HepG2 (cell line): ENCODE measurements at regions not wholly inside any gene's neighbourhood (a gene's known extent, or its start where the extent isn't known, plus 50 kb on each side); places are given as distances from the start of the nearest gene placed in this dataset.

Experiments used
- CREB1 ChIP-seq, 2 experiments: fragments of 450-650 bp in 1 of 2; IDR thresholded peaks; 2 replicates each; pipeline ENCODE4 v1.6.1; 2016 to 2017; ENCODE audit warnings: control low read depth in 1 of 2, mild to moderate bottlenecking in 1 of 2, missing compliant biosample characterization in 1 of 2, missing genetic modification characterization in 1 of 2
- DRAP1 ChIP-seq: IDR thresholded peaks from 2 replicates; pipeline ENCODE4 v1.6.1; 2016; ENCODE audit warnings: missing genetic modification reagents, missing compliant biosample characterization
- POGZ ChIP-seq: sonication (generic); formaldehyde crosslinking; IDR thresholded peaks from 2 replicates; pipeline ENCODE4 v1.4.0; 2020; ENCODE audit warnings: mild to moderate bottlenecking, missing genetic modification reagents
- TBP ChIP-seq: sonication (generic); formaldehyde crosslinking; IDR thresholded peaks from 2 replicates; pipeline ENCODE4 v1.5.0; 2020; ENCODE audit warnings: missing genetic modification reagents
- TEAD2 ChIP-seq: sonication (generic); formaldehyde crosslinking; IDR thresholded peaks from 2 replicates; pipeline ENCODE4 v1.9.0; 2021; ENCODE audit warnings: missing genetic modification reagents

GRCh38 chr9:106112935-106113334 lies 418.6 kb downstream of the TMEM38B start:
- TF ChIP-seq TEAD2 (no peak), CREB1 (IDR thresholded peaks at IDR 0.05) (no peak), CREB1 (CRISPR knock-in tag; IDR thresholded peaks at IDR 0.05) (no peak), DRAP1 (CRISPR knock-in tag) (no peak), POGZ (CRISPR knock-in tag) (no peak), TBP (CRISPR knock-in tag) (no peak)
